ENCODE measurements at regions not wholly inside any gene's neighbourhood (a gene's known extent, or its start where the extent isn't known, plus 50 kb on each side); places are given as distances from the start of the nearest gene placed in this dataset.

DNA sequence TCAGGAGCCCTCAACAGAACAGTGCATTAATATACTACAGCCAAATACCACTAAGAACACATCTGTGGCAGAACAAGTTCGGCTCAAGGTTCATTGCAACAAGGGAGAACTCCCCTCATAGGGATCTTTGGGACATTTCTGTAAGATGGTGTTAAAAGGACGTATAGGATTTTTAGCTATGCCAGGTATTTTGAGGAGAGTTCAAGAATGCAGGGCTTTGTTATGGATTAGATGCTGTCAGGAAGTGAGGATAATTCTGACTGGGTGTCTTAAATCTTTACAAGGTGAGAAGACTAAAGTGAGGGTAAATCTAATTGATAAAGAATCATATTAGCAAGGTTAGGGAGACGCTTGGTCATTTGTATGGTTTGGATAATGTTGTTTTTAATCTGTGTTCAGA lies 83.7 kb upstream of the AHI1 start:
- H3K4me3 ChIP-seq (replicated peaks in 1 of 3; ENCODE audit: insufficient read depth in 1 of 3, low read depth in 2 of 3, low read length in 3 of 3), result no peak overlapping the region
- WGBS (ENCODE audit: low lambda C conversion rate), result 4% methylated on average over 3 of the region's 3 CpGs
- H3K36me3 ChIP-seq (replicated peaks in 1 of 2; ENCODE audit: control insufficient read depth in 1 of 2, insufficient read depth in 2 of 2, low read length in 2 of 2), result no peaks in the 10 kb centered on the region
- ChIA-PET POLR2A (no interaction called here), CTCF (ENCODE audit: low intra/inter-chr PET ratio, low total read pairs) (no interaction called here)
- TF ChIP-seq, protein P1, sequence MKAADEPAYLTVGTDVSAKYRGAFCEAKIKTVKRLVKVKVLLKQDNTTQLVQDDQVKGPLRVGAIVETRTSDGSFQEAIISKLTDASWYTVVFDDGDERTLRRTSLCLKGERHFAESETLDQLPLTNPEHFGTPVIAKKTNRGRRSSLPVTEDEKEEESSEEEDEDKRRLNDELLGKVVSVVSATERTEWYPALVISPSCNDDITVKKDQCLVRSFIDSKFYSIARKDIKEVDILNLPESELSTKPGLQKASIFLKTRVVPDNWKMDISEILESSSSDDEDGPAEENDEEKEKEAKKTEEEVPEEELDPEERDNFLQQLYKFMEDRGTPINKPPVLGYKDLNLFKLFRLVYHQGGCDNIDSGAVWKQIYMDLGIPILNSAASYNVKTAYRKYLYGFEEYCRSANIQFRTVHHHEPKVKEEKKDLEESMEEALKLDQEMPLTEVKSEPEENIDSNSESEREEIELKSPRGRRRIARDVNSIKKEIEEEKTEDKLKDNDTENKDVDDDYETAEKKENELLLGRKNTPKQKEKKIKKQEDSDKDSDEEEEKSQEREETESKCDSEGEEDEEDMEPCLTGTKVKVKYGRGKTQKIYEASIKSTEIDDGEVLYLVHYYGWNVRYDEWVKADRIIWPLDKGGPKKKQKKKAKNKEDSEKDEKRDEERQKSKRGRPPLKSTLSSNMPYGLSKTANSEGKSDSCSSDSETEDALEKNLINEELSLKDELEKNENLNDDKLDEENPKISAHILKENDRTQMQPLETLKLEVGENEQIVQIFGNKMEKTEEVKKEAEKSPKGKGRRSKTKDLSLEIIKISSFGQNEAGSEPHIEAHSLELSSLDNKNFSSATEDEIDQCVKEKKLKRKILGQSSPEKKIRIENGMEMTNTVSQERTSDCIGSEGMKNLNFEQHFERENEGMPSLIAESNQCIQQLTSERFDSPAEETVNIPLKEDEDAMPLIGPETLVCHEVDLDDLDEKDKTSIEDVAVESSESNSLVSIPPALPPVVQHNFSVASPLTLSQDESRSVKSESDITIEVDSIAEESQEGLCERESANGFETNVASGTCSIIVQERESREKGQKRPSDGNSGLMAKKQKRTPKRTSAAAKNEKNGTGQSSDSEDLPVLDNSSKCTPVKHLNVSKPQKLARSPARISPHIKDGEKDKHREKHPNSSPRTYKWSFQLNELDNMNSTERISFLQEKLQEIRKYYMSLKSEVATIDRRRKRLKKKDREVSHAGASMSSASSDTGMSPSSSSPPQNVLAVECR (CRISPR knock-in tag; IDR thresholded peaks at IDR 0.05; ENCODE audit: borderline replicate concordance), result no peak
- no peak for TF ChIP-seq ZNF766 (CRISPR knock-in tag; IDR thresholded peaks at IDR 0.05; ENCODE audit: borderline replicate concordance)
- in situ Hi-C loops (cut with HindIII; ENCODE audit: extremely low pct_ligation_motif_present, low pct_unique_long_range_greater_than_20kb), result no loop called here
- BruUV-seq (replicated peaks), result no TSS peak
- no peaks in the 10 kb centered on the region for H4K20me1 ChIP-seq (ENCODE audit: insufficient read depth, low read length)
- ATAC-seq, result no peak
- H3K79me2 ChIP-seq (ENCODE audit: insufficient read depth, low read length), result no peaks in the 10 kb centered on the region
- no peak for FAIRE-seq
- no peak overlapping the region for H2AFZ ChIP-seq (ENCODE audit: low read length)
- H3K9me3 ChIP-seq (ENCODE audit: low read length), result no peaks in the 10 kb centered on the region
- intact Hi-C loops (cut with micrococcal nuclease; ENCODE audit: unreplicated experiment), result no loop called here
- H3K9ac ChIP-seq (ENCODE audit: insufficient read depth, low read depth, low read length), result no peak overlapping the region
- DNase-seq (ENCODE audit: low spot score), result no peak
- H3K4me1 ChIP-seq (ENCODE audit: insufficient read depth, low read length), result no peaks in the 10 kb centered on the region
- no peaks in the 10 kb centered on the region for H3K27me3 ChIP-seq (ENCODE audit: control insufficient read depth in 1 of 2, insufficient read depth in 2 of 2, low read length in 2 of 2)
- H3K27ac ChIP-seq (ENCODE audit: extremely low read length, insufficient read depth, low read length), result no peak overlapping the region
- H3K4me2 ChIP-seq (ENCODE audit: low read depth, low read length), result no peak overlapping the region

DNA sequence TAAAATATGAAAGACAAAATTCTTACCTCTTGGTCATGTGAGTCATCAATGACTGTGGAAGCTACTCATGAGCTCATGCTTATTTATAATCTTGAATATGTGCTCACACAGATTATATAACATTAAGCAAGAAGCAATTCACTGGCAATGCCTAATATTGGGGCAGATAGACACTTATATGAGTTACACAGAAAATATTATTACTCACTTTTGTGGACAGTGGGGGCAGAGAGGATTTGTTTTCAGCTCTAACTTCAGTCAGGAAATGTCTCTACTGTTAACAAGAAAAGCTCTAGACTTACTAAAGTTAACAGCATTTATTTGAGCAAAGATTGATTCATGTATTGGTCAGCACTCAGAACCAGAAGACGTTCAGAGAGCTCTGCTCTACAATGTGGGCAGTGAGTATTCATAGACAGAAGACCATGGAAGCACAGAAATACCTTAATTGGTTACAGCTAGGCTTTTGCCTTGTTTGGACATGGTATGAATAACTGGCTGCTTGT lies 85.8 kb upstream of the AHI1 start:
- DNase-seq (ENCODE audit: low spot score), result no peak
- FAIRE-seq, result no peak
- no peak overlapping the region for H3K27ac ChIP-seq (ENCODE audit: extremely low read length, insufficient read depth, low read length)
- no peaks in the 10 kb centered on the region for H3K27me3 ChIP-seq (ENCODE audit: control insufficient read depth in 1 of 2, insufficient read depth in 2 of 2, low read length in 2 of 2)
- H3K4me2 ChIP-seq (ENCODE audit: low read depth, low read length), result no peak overlapping the region
- no peaks in the 10 kb centered on the region for H3K4me1 ChIP-seq (ENCODE audit: insufficient read depth, low read length)
- intact Hi-C loops (cut with micrococcal nuclease; ENCODE audit: unreplicated experiment), result no loop called here
- no peak for ATAC-seq
- no peak overlapping the region for H3K4me3 ChIP-seq (replicated peaks in 1 of 3; ENCODE audit: insufficient read depth in 1 of 3, low read depth in 2 of 3, low read length in 3 of 3)
- H3K9ac ChIP-seq (ENCODE audit: insufficient read depth, low read depth, low read length), result no peak overlapping the region
- no peaks in the 10 kb centered on the region for H3K36me3 ChIP-seq (replicated peaks in 1 of 2; ENCODE audit: control insufficient read depth in 1 of 2, insufficient read depth in 2 of 2, low read length in 2 of 2)
- no TSS peak for BruUV-seq (replicated peaks)
- in situ Hi-C loops (cut with HindIII; ENCODE audit: extremely low pct_ligation_motif_present, low pct_unique_long_range_greater_than_20kb), result no loop called here
- no peaks in the 10 kb centered on the region for H3K9me3 ChIP-seq (ENCODE audit: low read length)
- no peaks in the 10 kb centered on the region for H4K20me1 ChIP-seq (ENCODE audit: insufficient read depth, low read length)
- ChIA-PET CTCF (ENCODE audit: low intra/inter-chr PET ratio, low total read pairs) (no interaction called here), POLR2A (no interaction called here)
- H3K79me2 ChIP-seq (ENCODE audit: insufficient read depth, low read length), result no peaks in the 10 kb centered on the region
- no peak overlapping the region for H2AFZ ChIP-seq (ENCODE audit: low read length)
- WGBS (ENCODE audit: low lambda C conversion rate), result 0% methylated on average over 1 of the region's 1 CpG
- TF ChIP-seq, protein P2, sequence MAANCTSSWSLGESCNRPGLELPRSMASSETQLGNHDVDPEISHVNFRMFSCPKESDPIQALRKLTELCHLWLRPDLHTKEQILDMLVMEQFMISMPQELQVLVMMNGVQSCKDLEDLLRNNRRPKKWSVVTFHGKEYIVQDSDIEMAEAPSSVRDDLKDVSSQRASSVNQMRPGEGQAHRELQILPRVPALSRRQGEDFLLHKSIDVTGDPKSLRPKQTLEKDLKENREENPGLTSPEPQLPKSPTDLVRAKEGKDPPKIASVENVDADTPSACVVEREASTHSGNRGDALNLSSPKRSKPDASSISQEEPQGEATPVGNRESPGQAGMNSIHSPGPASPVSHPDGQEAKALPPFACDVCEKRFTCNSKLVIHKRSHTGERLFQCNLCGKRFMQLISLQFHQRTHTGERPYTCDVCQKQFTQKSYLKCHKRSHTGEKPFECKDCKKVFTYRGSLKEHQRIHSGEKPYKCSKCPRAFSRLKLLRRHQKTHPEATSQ (CRISPR knock-in tag; IDR thresholded peaks at IDR 0.05; ENCODE audit: borderline replicate concordance), result no peak
- no peak for TF ChIP-seq ARNTL (CRISPR knock-in tag; IDR thresholded peaks at IDR 0.05)
- TF ChIP-seq ZNF556 (CRISPR knock-in tag; IDR thresholded peaks at IDR 0.05; ENCODE audit: borderline replicate concordance), result no peak
- TF ChIP-seq, protein P3, sequence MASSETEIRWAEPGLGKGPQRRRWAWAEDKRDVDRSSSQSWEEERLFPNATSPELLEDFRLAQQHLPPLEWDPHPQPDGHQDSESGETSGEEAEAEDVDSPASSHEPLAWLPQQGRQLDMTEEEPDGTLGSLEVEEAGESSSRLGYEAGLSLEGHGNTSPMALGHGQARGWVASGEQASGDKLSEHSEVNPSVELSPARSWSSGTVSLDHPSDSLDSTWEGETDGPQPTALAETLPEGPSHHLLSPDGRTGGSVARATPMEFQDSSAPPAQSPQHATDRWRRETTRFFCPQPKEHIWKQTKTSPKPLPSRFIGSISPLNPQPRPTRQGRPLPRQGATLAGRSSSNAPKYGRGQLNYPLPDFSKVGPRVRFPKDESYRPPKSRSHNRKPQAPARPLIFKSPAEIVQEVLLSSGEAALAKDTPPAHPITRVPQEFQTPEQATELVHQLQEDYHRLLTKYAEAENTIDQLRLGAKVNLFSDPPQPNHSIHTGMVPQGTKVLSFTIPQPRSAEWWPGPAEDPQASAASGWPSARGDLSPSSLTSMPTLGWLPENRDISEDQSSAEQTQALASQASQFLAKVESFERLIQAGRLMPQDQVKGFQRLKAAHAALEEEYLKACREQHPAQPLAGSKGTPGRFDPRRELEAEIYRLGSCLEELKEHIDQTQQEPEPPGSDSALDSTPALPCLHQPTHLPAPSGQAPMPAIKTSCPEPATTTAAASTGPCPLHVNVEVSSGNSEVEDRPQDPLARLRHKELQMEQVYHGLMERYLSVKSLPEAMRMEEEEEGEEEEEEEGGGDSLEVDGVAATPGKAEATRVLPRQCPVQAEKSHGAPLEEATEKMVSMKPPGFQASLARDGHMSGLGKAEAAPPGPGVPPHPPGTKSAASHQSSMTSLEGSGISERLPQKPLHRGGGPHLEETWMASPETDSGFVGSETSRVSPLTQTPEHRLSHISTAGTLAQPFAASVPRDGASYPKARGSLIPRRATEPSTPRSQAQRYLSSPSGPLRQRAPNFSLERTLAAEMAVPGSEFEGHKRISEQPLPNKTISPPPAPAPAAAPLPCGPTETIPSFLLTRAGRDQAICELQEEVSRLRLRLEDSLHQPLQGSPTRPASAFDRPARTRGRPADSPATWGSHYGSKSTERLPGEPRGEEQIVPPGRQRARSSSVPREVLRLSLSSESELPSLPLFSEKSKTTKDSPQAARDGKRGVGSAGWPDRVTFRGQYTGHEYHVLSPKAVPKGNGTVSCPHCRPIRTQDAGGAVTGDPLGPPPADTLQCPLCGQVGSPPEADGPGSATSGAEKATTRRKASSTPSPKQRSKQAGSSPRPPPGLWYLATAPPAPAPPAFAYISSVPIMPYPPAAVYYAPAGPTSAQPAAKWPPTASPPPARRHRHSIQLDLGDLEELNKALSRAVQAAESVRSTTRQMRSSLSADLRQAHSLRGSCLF (CRISPR knock-in tag; IDR thresholded peaks at IDR 0.05; ENCODE audit: borderline replicate concordance), result no peak
- no peak for TF ChIP-seq CAMTA2 (CRISPR knock-in tag; IDR thresholded peaks at IDR 0.05; ENCODE audit: borderline replicate concordance)

Measured in HepG2 (cell line).